Skeletal muscle cell (primary cell): ENCODE measurements at regions not wholly inside any gene's neighbourhood (a gene's known extent, or its start where the extent isn't known, plus 50 kb on each side); places are given as distances from the start of the nearest gene placed in this dataset.
"Not testable (repeated sequence)": the region's sequence is repeated elsewhere in the genome, so short reads cannot be mapped to it uniquely, and the experiment has no call there.

Experiments
- DNase-seq: peaks from one replicate; pipeline ENCODE4 v3.0.0-alpha.2; 2010; ENCODE audit warnings: low read depth
- H3K4me3 ChIP-seq: 2 replicates; pipeline ENCODE4 v1.5.1; 2011; ENCODE audit warnings: low read depth, mild to moderate bottlenecking, control low read depth, low read length, moderate library complexity

GRCh38 chr6:78484198-78485064, 382.9 kb upstream of the IRAK1BP1 start:
- H3K4me3 ChIP-seq: no peak overlapping the region
- DNase-seq: no peak

GRCh38 chr6:78487401-78487800, 379.9 kb upstream of the IRAK1BP1 start:
- no peak for DNase-seq
- H3K4me3 ChIP-seq: no peak overlapping the region

GRCh38 chr6:78489874-78490273, 377.5 kb upstream of the IRAK1BP1 start:
- no peak overlapping the region for H3K4me3 ChIP-seq
- peak; percentile 30 for DNase-seq

DNA sequence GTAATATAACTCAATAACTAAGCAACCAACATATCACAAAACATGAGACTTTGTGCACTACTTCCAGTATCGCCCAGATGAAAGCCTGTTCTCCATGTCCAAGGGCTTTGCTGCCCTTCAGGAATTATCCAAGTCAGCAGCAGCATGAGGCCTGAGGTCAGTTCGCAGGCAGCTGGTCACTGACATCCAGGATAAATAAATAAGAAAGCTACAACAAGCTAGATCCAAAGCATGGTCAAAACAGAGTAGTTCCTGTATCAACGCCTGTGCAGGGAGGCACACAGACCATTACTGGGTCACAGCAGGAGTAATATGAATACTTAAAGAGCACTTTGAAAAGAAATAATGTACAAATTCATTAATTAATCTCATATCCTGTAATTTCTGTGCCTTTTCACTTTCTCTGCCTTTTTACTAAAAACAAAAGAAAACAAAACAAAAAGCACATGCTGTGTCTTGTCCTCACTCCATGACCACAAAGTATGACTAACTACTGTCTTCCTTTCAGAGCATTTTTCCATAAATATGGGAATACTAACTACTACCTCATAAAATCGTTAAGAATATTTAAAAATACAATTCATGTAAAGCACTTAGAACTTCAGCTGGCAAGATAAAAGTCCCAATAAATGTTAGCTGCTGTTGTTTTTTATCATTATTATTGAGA, 374.9 kb upstream of the IRAK1BP1 start:
- no peak for DNase-seq
- H3K4me3 ChIP-seq: no peak overlapping the region

DNA sequence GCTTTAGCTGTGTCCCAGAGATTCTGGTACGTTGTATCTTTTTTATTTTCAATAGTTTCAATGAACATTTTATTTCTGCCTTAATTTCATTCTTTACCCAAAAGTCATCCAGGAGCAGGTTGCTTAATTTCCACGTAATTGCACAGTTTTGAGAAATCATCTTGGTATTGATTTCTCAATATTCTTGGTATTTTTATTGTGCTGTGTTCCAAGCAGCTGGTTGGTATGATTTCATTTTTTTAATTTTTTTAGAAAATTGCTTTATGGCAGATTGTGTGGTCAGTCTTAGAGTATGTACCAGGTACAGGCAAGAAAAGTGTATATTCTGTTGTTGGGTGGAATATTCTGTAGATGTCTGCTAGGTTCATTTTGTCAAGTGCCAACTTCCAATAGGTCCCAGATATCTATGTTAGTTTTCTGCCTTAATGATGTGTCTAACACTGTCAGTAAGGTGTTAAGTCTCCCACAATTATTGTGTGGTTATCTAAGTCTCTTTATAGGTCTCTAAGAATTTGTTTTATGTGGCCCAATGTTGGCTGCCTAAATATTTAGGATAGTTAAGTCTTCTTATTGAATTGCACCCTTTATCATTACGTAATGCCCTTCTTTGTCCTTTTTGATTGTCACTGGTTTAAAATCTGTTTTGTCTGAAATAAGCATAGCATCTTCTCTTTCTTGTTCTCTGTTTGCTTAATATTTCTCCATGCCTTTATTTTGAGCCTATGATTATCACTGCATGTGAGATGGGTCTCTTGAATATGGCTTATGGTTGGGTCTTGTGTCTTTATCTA, 366.9 kb upstream of the IRAK1BP1 start:
- no peak overlapping the region for H3K4me3 ChIP-seq
- DNase-seq: no peak

GRCh38 chr6:78502386-78502887, 364.9 kb upstream of the IRAK1BP1 start:
- no peak overlapping the region for H3K4me3 ChIP-seq
- DNase-seq: no peak

- DNase-seq: no peak
- H3K4me3 ChIP-seq: no peak overlapping the region
Measured at GRCh38 chr6:78505178-78505577, 362.2 kb upstream of the IRAK1BP1 start.

GRCh38 chr6:78511009-78511408, 356.3 kb upstream of the IRAK1BP1 start:
- H3K4me3 ChIP-seq: no peak overlapping the region
- DNase-seq: no peak

DNA sequence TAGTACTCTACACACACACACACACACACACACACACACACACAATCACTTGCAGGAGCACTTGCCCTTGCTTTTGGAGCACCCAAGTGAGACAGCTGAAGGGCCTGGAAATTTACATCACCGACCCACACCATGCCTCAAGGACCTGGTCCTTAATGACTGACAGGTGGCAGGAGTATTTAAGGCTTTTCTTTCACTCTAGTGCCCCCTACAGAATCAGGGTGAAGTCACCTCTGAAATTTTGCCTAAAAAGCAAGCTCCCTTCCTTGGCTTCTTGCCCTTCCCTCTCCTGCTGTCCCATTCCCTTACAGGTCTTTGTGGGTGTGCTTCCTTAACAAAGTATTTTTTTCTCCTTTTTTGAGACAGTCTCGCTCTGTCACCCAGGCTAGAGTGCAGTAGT, 353.5 kb upstream of the IRAK1BP1 start:
- DNase-seq: no peak
- no peak overlapping the region for H3K4me3 ChIP-seq

GRCh38 chr6:78515271-78515670, 352.1 kb upstream of the IRAK1BP1 start:
- no peak overlapping the region for H3K4me3 ChIP-seq
- no peak for DNase-seq

- no peak for DNase-seq
- H3K4me3 ChIP-seq: no peak overlapping the region
Measured at GRCh38 chr6:78517399-78517798, 350.0 kb upstream of the IRAK1BP1 start.

DNA sequence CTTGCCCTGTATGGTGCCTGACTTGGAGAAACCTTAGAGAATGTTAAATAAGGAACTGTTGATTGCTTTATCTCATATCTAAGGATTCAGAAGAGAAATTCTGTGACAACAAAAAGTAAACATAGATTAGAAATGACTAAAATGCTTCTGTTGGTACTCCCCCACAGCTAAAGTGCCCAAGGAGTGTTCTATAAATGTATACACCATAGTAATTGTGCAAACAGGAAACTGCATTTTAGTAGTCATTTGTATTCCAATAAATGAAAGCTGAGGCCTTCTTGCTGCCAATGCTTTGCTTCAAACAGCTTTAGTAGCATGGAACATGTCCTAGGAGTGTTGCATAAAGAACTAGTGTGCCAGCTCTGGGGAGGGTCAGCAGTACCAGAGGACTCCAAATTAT, 343.7 kb upstream of the IRAK1BP1 start:
- H3K4me3 ChIP-seq: no peak overlapping the region
- no peak for DNase-seq

DNA sequence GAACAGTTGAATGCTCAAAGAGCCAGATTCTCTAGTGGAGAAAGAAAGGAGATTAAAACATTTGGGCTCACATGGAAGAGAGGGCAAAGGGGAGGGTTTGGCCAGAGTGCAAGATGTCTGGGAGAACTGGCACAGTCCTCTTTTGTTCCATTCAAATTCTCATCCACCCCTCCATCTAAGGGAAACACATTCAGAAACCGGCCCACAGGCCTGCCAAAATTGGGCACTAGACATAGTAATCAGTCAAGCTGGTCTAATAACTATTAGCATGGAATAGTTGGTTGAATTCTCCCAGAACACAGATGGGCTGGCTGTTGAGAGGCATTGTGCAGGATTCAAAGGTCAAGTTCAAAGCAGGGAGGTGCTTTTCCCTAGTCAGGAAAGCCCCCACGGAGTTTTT, 341.4 kb upstream of the IRAK1BP1 start:
- DNase-seq: no peak
- H3K4me3 ChIP-seq: no peak overlapping the region

DNA sequence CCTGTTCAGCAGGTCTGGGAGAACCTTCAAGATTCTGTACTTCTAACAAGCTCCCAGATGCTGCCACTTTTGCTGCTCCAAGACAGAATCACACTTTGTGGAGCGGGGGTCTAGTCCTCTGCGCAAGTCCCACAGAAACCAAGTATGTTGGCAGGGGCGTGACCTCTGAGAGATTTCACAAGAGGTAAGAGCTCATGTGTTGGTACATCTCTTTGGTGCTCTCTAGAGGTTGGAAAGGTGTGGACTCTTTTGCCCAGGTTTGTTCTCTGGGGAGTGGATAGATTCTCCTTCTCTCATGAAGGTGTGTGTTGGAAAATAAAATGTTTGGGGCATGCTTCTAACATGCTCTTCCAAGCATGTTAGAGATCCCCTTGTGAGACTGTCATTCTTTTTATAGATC, 340.9 kb upstream of the IRAK1BP1 start:
- no peak for DNase-seq
- no peak overlapping the region for H3K4me3 ChIP-seq

DNA sequence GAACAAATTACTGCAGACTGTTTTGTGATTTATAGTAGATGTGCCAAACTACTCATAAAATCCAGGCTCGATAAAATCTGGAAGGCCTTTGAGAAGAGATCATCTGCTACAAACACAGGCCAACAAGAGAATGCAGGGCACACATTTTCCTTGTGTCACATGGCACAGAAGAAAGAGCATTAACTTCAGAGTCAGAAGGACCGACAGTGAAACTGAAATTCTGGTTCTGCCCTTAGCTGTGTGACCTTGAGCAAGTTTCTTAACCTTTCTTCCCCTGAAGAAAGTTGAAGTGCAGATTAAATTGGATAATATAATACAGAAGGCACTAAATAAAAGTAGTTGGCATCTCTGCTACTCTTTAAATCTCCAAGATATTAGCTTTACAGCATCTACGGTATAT, 338.4 kb upstream of the IRAK1BP1 start:
- no peak overlapping the region for H3K4me3 ChIP-seq
- DNase-seq: no peak

GRCh38 chr6:78530208-78530607, 337.1 kb upstream of the IRAK1BP1 start:
- DNase-seq: no peak
- H3K4me3 ChIP-seq: no peak overlapping the region

- DNase-seq: peak; percentile 11
- no peak overlapping the region for H3K4me3 ChIP-seq
Measured at GRCh38 chr6:78533426-78533825, 333.9 kb upstream of the IRAK1BP1 start.

- DNase-seq: no peak
- H3K4me3 ChIP-seq: no peak overlapping the region
Measured at GRCh38 chr6:78533876-78534275, 333.5 kb upstream of the IRAK1BP1 start.

- DNase-seq: no peak
Measured at GRCh38 chr6:78538002-78538401, 329.3 kb upstream of the IRAK1BP1 start.

DNA sequence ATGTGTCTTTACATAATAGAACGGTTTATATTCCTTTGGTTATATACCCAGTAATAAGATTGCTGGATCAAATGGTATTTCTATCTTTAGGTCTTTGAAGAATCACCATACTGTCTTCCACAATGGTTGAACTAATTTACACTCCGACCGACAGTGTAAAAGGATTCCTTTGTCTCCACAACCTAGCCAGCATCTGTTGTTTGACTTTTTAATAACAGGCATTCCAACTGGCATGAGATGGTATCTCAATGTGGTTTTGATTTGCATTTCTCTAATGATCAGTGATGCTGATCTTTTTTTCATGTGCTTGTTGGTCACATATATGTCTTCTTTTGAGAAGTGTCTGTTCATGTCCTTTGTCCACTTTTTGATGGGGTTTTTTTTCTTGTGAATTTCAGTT, 319.7 kb upstream of the IRAK1BP1 start:
- not testable (repeated sequence) for H3K4me3 ChIP-seq, DNase-seq

More at GRCh38 chr6:78538002-78538401, 329.3 kb upstream of the IRAK1BP1 start:
- no peak overlapping the region for H3K4me3 ChIP-seq
